ENCODE measurements at regions not wholly inside any gene's neighbourhood (a gene's known extent, or its start where the extent isn't known, plus 50 kb on each side); places are given as distances from the start of the nearest gene placed in this dataset.

GRCh38 chr2:180175736-180176135 lies 168.6 kb upstream of the CWC22 start:
- no peak for TF ChIP-seq CTCF (IDR thresholded peaks at IDR 0.05)
- TF ChIP-seq POLR2A (IDR thresholded peaks at IDR 0.05) = no peak
